Skeletal muscle satellite cell (primary cell): ENCODE measurements at regions not wholly inside any gene's neighbourhood (a gene's known extent, or its start where the extent isn't known, plus 50 kb on each side); places are given as distances from the start of the nearest gene placed in this dataset.

Experiments used
- H3K27me3 ChIP-seq: 2 replicates; pipeline ENCODE4 v1.7.0; 2013; ENCODE audit warnings: low read length; ENCODE audit not compliant: control insufficient read depth, insufficient read depth
- H3K36me3 ChIP-seq: 2 replicates; pipeline ENCODE4 v1.7.0; 2013; ENCODE audit warnings: mild to moderate bottlenecking, control low read depth, low read length; ENCODE audit not compliant: insufficient read depth
- H3K4me1 ChIP-seq: 2 replicates; pipeline ENCODE4 v1.7.0; 2013; ENCODE audit warnings: low read length; ENCODE audit not compliant: control insufficient read depth, insufficient read depth
- H3K4me2 ChIP-seq: 2 replicates; pipeline ENCODE4 v1.7.0; 2013; ENCODE audit warnings: mild to moderate bottlenecking, low read length
- H3K4me3 ChIP-seq: 2 replicates; pipeline ENCODE4 v1.7.0; 2013; ENCODE audit warnings: low read length
- H3K9ac ChIP-seq: 2 replicates; pipeline ENCODE4 v1.7.0; 2013; ENCODE audit warnings: mild to moderate bottlenecking, low read depth, low read length, moderate library complexity
- H3K9me3 ChIP-seq: replicated peaks from 2 replicates; pipeline ENCODE4 v1.7.0; 2013; ENCODE audit warnings: mild to moderate bottlenecking, control low read depth, low read length

- Histone ChIP-seq H3K4me3 (no peak overlapping the region), H3K9ac (no peak overlapping the region), H3K4me1 (no peaks in the 10 kb centered on the region), H3K27me3 (no peaks in the 10 kb centered on the region), H3K9me3 (no peaks in the 10 kb centered on the region), H3K4me2 (no peak overlapping the region), H3K36me3 (no peaks in the 10 kb centered on the region)
Observed at GRCh38 chr11:90823446-90823845, 600.6 kb upstream of the CHORDC1 start.

GRCh38 chr11:90822996-90823395 lies 600.1 kb upstream of the CHORDC1 start:
- Histone ChIP-seq H3K4me3 (no peak overlapping the region), H3K4me2 (no peak overlapping the region), H3K9ac (no peak overlapping the region), H3K27me3 (no peaks in the 10 kb centered on the region), H3K36me3 (no peaks in the 10 kb centered on the region), H3K9me3 (no peaks in the 10 kb centered on the region), H3K4me1 (no peaks in the 10 kb centered on the region)

- Histone ChIP-seq H3K4me1 (no peaks in the 10 kb centered on the region), H3K36me3 (no peaks in the 10 kb centered on the region), H3K9me3 (no peaks in the 10 kb centered on the region), H3K4me2 (no peak overlapping the region), H3K27me3 (no peaks in the 10 kb centered on the region), H3K4me3 (no peak overlapping the region), H3K9ac (no peak overlapping the region)
Observed at GRCh38 chr11:90818196-90818745, 595.4 kb upstream of the CHORDC1 start.

- H3K27me3 ChIP-seq: no peaks in the 10 kb centered on the region
- peaks cover 5% of the 10 kb centered on the region for H3K4me1 ChIP-seq
- no peaks in the 10 kb centered on the region for H3K36me3 ChIP-seq
- H3K9me3 ChIP-seq: no peaks in the 10 kb centered on the region
- no peak overlapping the region for H3K9ac ChIP-seq
- H3K4me2 ChIP-seq: no peak overlapping the region
- H3K4me3 ChIP-seq: no peak overlapping the region
Observed at GRCh38 chr11:90809581-90809980, 586.7 kb upstream of the CHORDC1 start.

- Histone ChIP-seq H3K4me1 (peaks cover 5% of the 10 kb centered on the region), H3K9me3 (no peaks in the 10 kb centered on the region), H3K9ac (no peak overlapping the region), H3K4me2 (no peak overlapping the region), H3K4me3 (no peak overlapping the region), H3K36me3 (no peaks in the 10 kb centered on the region), H3K27me3 (no peaks in the 10 kb centered on the region)
Observed at GRCh38 chr11:90805172-90805571, 582.3 kb upstream of the CHORDC1 start.

- no peak overlapping the region for H3K9ac ChIP-seq
- H3K36me3 ChIP-seq: no peaks in the 10 kb centered on the region
- H3K27me3 ChIP-seq: no peaks in the 10 kb centered on the region
- H3K4me1 ChIP-seq: peaks cover 5% of the 10 kb centered on the region
- H3K9me3 ChIP-seq: no peaks in the 10 kb centered on the region
- no peak overlapping the region for H3K4me3 ChIP-seq
- H3K4me2 ChIP-seq: no peak overlapping the region
Observed at GRCh38 chr11:90803831-90804230, 581.0 kb upstream of the CHORDC1 start.

- H3K9ac ChIP-seq: no peak overlapping the region
- H3K27me3 ChIP-seq: no peaks in the 10 kb centered on the region
- H3K36me3 ChIP-seq: no peaks in the 10 kb centered on the region
- H3K4me3 ChIP-seq: no peak overlapping the region
- H3K4me2 ChIP-seq: no peak overlapping the region
- H3K9me3 ChIP-seq: no peaks in the 10 kb centered on the region
- H3K4me1 ChIP-seq: peaks cover 5% of the 10 kb centered on the region
Observed at GRCh38 chr11:90803366-90803765, 580.5 kb upstream of the CHORDC1 start.

- H3K36me3 ChIP-seq: no peaks in the 10 kb centered on the region
- no peak overlapping the region for H3K4me3 ChIP-seq
- no peak overlapping the region for H3K4me2 ChIP-seq
- H3K9me3 ChIP-seq: no peaks in the 10 kb centered on the region
- H3K27me3 ChIP-seq: no peaks in the 10 kb centered on the region
- no peak overlapping the region for H3K9ac ChIP-seq
- no peaks in the 10 kb centered on the region for H3K4me1 ChIP-seq
Observed at GRCh38 chr11:90798769-90799168, 575.9 kb upstream of the CHORDC1 start.

GRCh38 chr11:90795746-90796145 lies 572.9 kb upstream of the CHORDC1 start:
- H3K9ac ChIP-seq: no peak overlapping the region
- no peaks in the 10 kb centered on the region for H3K9me3 ChIP-seq
- H3K4me3 ChIP-seq: no peak overlapping the region
- H3K27me3 ChIP-seq: no peaks in the 10 kb centered on the region
- no peaks in the 10 kb centered on the region for H3K36me3 ChIP-seq
- no peaks in the 10 kb centered on the region for H3K4me1 ChIP-seq
- H3K4me2 ChIP-seq: no peak overlapping the region

GRCh38 chr11:90788961-90789360 lies 566.1 kb upstream of the CHORDC1 start:
- no peak overlapping the region for H3K9ac ChIP-seq
- H3K27me3 ChIP-seq: no peaks in the 10 kb centered on the region
- no peak overlapping the region for H3K4me3 ChIP-seq
- no peaks in the 10 kb centered on the region for H3K36me3 ChIP-seq
- H3K4me1 ChIP-seq: no peaks in the 10 kb centered on the region
- H3K9me3 ChIP-seq: no peaks in the 10 kb centered on the region
- H3K4me2 ChIP-seq: no peak overlapping the region

- H3K27me3 ChIP-seq: no peaks in the 10 kb centered on the region
- no peaks in the 10 kb centered on the region for H3K36me3 ChIP-seq
- H3K9me3 ChIP-seq: no peaks in the 10 kb centered on the region
- no peaks in the 10 kb centered on the region for H3K4me1 ChIP-seq
- H3K9ac ChIP-seq: no peak overlapping the region
- no peak overlapping the region for H3K4me2 ChIP-seq
- no peak overlapping the region for H3K4me3 ChIP-seq
Observed at GRCh38 chr11:90784241-90784814, 561.5 kb upstream of the CHORDC1 start.

GRCh38 chr11:90783111-90783510 lies 560.3 kb upstream of the CHORDC1 start:
- Histone ChIP-seq H3K4me2 (no peak overlapping the region), H3K36me3 (no peaks in the 10 kb centered on the region), H3K4me1 (no peaks in the 10 kb centered on the region), H3K27me3 (no peaks in the 10 kb centered on the region), H3K4me3 (no peak overlapping the region), H3K9me3 (no peaks in the 10 kb centered on the region), H3K9ac (no peak overlapping the region)
